ENCODE measurements at regions not wholly inside any gene's neighbourhood (a gene's known extent, or its start where the extent isn't known, plus 50 kb on each side); places are given as distances from the start of the nearest gene placed in this dataset.

- Histone ChIP-seq H3K4me3 (ENCODE audit: low read depth, low read length, poor library complexity, severe bottlenecking) (peak overlapping the region; percentile 33), H3K4me2 (ENCODE audit: low read length) (peak overlapping the region; percentile 57), H3K4me1 (ENCODE audit: insufficient read depth, low read length, poor library complexity, severe bottlenecking) (peaks cover 23% of the 10 kb centered on the region), H2AFZ (ENCODE audit: low read length) (peak overlapping the region; percentile 77), H3K9me2 (ENCODE audit: insufficient read depth, low read length) (no peaks in the 10 kb centered on the region), H3K9me3 (ENCODE audit: low read length) (peaks cover 52% of the 10 kb centered on the region), H4K20me1 (ENCODE audit: insufficient read depth, low read length) (no peaks in the 10 kb centered on the region), H3K27ac (ENCODE audit: low read depth, low read length, poor library complexity, severe bottlenecking) (peak overlapping the region; percentile 84), H3K79me2 (ENCODE audit: insufficient read depth, low read depth, low read length) (no peaks in the 10 kb centered on the region), H3K36me3 (ENCODE audit: insufficient read depth, low read length) (peaks cover 7% of the 10 kb centered on the region; the same call in 1 of the 2 replicates)
- ChIA-PET CTCF (ENCODE audit: unreplicated experiment) (interaction anchor here (0.6 to 1.2 kb wide), 2 partner anchors 55 to 187 kb away, joined by 3 to 6 read pairs; no protein-coding TSS in a partner anchor), POLR2A (interaction anchor here (0.6 to 1.9 kb wide), 19 partner anchors 8 to 554 kb away, joined by 3 to 11 read pairs (median 3); no protein-coding TSS in a partner anchor)
- no TSS peak for BruUV-seq (replicated peaks)
- peak; percentile 89 for DNase-seq (ENCODE audit: low spot score)
- intact Hi-C loops (cut with micrococcal nuclease; ENCODE audit: unreplicated experiment), result loop anchor here (1.0 to 5.0 kb wide), 4 partner anchors 54 to 195 kb away; partner anchors contain the start of gene ARID1B
- TF ChIP-seq CTCF (conservative IDR thresholded peaks at IDR 0.05; ENCODE audit: low read length), result peak; percentile 59
- TF ChIP-seq EZH2phosphoT487 (IDR thresholded peaks at IDR 0.05; ENCODE audit: borderline replicate concordance, low read depth, low read length), result no peak
Observed at GRCh38 chr6:156582509-156582992, 194.6 kb upstream of the ARID1B start.

- no peaks in the 10 kb centered on the region for H3K79me2 ChIP-seq (ENCODE audit: insufficient read depth, low read depth, low read length)
- no peaks in the 10 kb centered on the region for H3K9me2 ChIP-seq (ENCODE audit: insufficient read depth, low read length)
- ChIA-PET CTCF (ENCODE audit: unreplicated experiment) (no interaction called here), POLR2A (interaction anchor here (0.5 to 1.2 kb wide), 2 partner anchors 105 to 180 kb away, joined by 3 read pairs; no protein-coding TSS in a partner anchor)
- no peak overlapping the region for H3K4me3 ChIP-seq (ENCODE audit: low read depth, low read length, poor library complexity, severe bottlenecking)
- TF ChIP-seq CTCF (conservative IDR thresholded peaks at IDR 0.05; ENCODE audit: low read length), result no peak
- TF ChIP-seq EZH2phosphoT487 (IDR thresholded peaks at IDR 0.05; ENCODE audit: borderline replicate concordance, low read depth, low read length), result no peak
- no peak for DNase-seq (ENCODE audit: low spot score)
- no peak overlapping the region for H3K27ac ChIP-seq (ENCODE audit: low read depth, low read length, poor library complexity, severe bottlenecking)
- H3K4me1 ChIP-seq (ENCODE audit: insufficient read depth, low read length, poor library complexity, severe bottlenecking), result peaks cover 23% of the 10 kb centered on the region
- H3K9me3 ChIP-seq (ENCODE audit: low read length), result peaks cover 50% of the 10 kb centered on the region
- H3K36me3 ChIP-seq (ENCODE audit: insufficient read depth, low read length), result no peaks in the 10 kb centered on the region; the same call in 1 of the 2 replicates
- H4K20me1 ChIP-seq (ENCODE audit: insufficient read depth, low read length), result no peaks in the 10 kb centered on the region
- H2AFZ ChIP-seq (ENCODE audit: low read length), result no peak overlapping the region
- H3K4me2 ChIP-seq (ENCODE audit: low read length), result no peak overlapping the region
- BruUV-seq (replicated peaks), result no TSS peak
- intact Hi-C loops (cut with micrococcal nuclease; ENCODE audit: unreplicated experiment), result no loop called here
Observed at GRCh38 chr6:156579564-156579963, 197.6 kb upstream of the ARID1B start.

GRCh38 chr6:156577749-156578148, 199.4 kb upstream of the ARID1B start:
- peaks cover 50% of the 10 kb centered on the region for H3K9me3 ChIP-seq (ENCODE audit: low read length)
- ChIA-PET CTCF (ENCODE audit: unreplicated experiment) (no interaction called here), POLR2A (interaction anchor here (0.6 kb wide), 1 partner anchor 14 kb away, joined by 3 read pairs; no protein-coding TSS in a partner anchor)
- no TSS peak for BruUV-seq (replicated peaks)
- no peaks in the 10 kb centered on the region for H4K20me1 ChIP-seq (ENCODE audit: insufficient read depth, low read length)
- intact Hi-C loops (cut with micrococcal nuclease; ENCODE audit: unreplicated experiment), result no loop called here
- H3K4me1 ChIP-seq (ENCODE audit: insufficient read depth, low read length, poor library complexity, severe bottlenecking), result peaks cover 12% of the 10 kb centered on the region
- TF ChIP-seq CTCF (conservative IDR thresholded peaks at IDR 0.05; ENCODE audit: low read length), result no peak
- no peak for TF ChIP-seq EZH2phosphoT487 (IDR thresholded peaks at IDR 0.05; ENCODE audit: borderline replicate concordance, low read depth, low read length)
- H3K4me3 ChIP-seq (ENCODE audit: low read depth, low read length, poor library complexity, severe bottlenecking), result no peak overlapping the region
- no peaks in the 10 kb centered on the region for H3K79me2 ChIP-seq (ENCODE audit: insufficient read depth, low read depth, low read length)
- peak; percentile 22 for DNase-seq (ENCODE audit: low spot score)
- no peak overlapping the region for H3K27ac ChIP-seq (ENCODE audit: low read depth, low read length, poor library complexity, severe bottlenecking)
- H2AFZ ChIP-seq (ENCODE audit: low read length), result no peak overlapping the region
- no peaks in the 10 kb centered on the region; the same call in 1 of the 2 replicates for H3K36me3 ChIP-seq (ENCODE audit: insufficient read depth, low read length)
- no peaks in the 10 kb centered on the region for H3K9me2 ChIP-seq (ENCODE audit: insufficient read depth, low read length)
- no peak overlapping the region for H3K4me2 ChIP-seq (ENCODE audit: low read length)

All from OCI-LY7 (cell line).